Transverse colon (tissue), 4 donors: ENCODE measurements at regions not wholly inside any gene's neighbourhood (a gene's known extent, or its start where the extent isn't known, plus 50 kb on each side); places are given as distances from the start of the nearest gene placed in this dataset.

ENCODE experiments used
- DNase-seq: peaks from one replicate; pipeline ENCODE4 v3.0.0-alpha.2; 2019
- H3K27ac ChIP-seq, 4 donors: fragments of 200-600 bp; sonication (generic); 2 replicates each; pipeline ENCODE4 v1.5.1; 2016 to 2018; ENCODE audit warnings: inconsistent platforms in 4 of 4
- H3K27me3 ChIP-seq: fragments of 200-600 bp; sonication (generic); 2 replicates; pipeline ENCODE4 v1.5.1; 2017; ENCODE audit warnings: inconsistent platforms
- H3K36me3 ChIP-seq, 4 donors: fragments of 200-600 bp; sonication (generic); 2 replicates each; pipeline ENCODE4 v1.5.1; 2017 to 2019; ENCODE audit warnings: inconsistent platforms in 4 of 4
- H3K4me1 ChIP-seq, 4 donors: fragments of 200-600 bp; sonication (generic); 2 replicates each; pipeline ENCODE4 v1.5.1; 2017 to 2020; ENCODE audit warnings: inconsistent platforms in 4 of 4
- H3K4me3 ChIP-seq, 4 donors: fragments of 200-600 bp; sonication (generic); 1 replicate in 1 of 4; 2 replicates in 3 of 4; pipeline versions ENCODE4 v1.5.1 to v1.6.1; 2017 to 2019; ENCODE audit warnings: inconsistent platforms in 4 of 4
- H3K9me3 ChIP-seq, 2 donors: fragments of 200-600 bp; sonication (generic); 2 replicates each; pipeline ENCODE4 v1.5.1; 2017 to 2019; ENCODE audit warnings: inconsistent platforms in 2 of 2
- CTCF ChIP-seq, 5 experiments: fragments of 200-600 bp in 3 of 5; fragments of 450-650 bp in 2 of 5; sonication (generic) in 3 of 5; IDR thresholded peaks; 1 replicate in 2 of 5; 2 replicates in 3 of 5; pipeline ENCODE4 v1.5.1; 2016 to 2017; ENCODE audit warnings: antibody characterized with exemption in 5 of 5, inconsistent platforms in 3 of 5, mild to moderate bottlenecking in 2 of 5, moderate library complexity in 1 of 5
- EP300 ChIP-seq: sonication (generic); formaldehyde crosslinking; IDR thresholded peaks from one replicate; pipeline ENCODE4 v1.6.1; 2017; ENCODE audit warnings: antibody characterized with exemption, low read depth
- POLR2A ChIP-seq: fragments of 450-650 bp; IDR thresholded peaks from one replicate; pipeline ENCODE4 v1.6.1; 2016; ENCODE audit warnings: antibody characterized with exemption, mild to moderate bottlenecking, moderate library complexity
- POLR2AphosphoS5 ChIP-seq, 3 donors: sonication (generic); formaldehyde crosslinking; IDR thresholded peaks; one replicate each; pipeline ENCODE4 v1.6.1; 2016; ENCODE audit warnings: antibody characterized with exemption in 3 of 3
- WGBS, 2 donors: methylation state at CpG; one replicate each; pipeline ENCODE4 v1.1.5; 2018; ENCODE audit warnings: low coverage in 1 of 2; 5-methylcytosine and 5-hydroxymethylcytosine counted together
- in situ Hi-C, 4 donors: fragments of 200-750 bp; cut with MboI; loops; one replicate each; pipeline versions ENCODE4 v1.15.0 to v1.15.1; 2017; ENCODE audit warnings: low sequenced_read_pairs in 3 of 4, low pct_ligation_motif_present in 1 of 4, low pct_unique_long_range_greater_than_20kb in 1 of 4
- intact Hi-C: fragments of 100-400 bp; cut with DNase I; formaldehyde crosslinking; loops from one replicate; pipeline ENCODE4 v1.15.1; 2023; ENCODE audit warnings: low total_unique reads

DNA sequence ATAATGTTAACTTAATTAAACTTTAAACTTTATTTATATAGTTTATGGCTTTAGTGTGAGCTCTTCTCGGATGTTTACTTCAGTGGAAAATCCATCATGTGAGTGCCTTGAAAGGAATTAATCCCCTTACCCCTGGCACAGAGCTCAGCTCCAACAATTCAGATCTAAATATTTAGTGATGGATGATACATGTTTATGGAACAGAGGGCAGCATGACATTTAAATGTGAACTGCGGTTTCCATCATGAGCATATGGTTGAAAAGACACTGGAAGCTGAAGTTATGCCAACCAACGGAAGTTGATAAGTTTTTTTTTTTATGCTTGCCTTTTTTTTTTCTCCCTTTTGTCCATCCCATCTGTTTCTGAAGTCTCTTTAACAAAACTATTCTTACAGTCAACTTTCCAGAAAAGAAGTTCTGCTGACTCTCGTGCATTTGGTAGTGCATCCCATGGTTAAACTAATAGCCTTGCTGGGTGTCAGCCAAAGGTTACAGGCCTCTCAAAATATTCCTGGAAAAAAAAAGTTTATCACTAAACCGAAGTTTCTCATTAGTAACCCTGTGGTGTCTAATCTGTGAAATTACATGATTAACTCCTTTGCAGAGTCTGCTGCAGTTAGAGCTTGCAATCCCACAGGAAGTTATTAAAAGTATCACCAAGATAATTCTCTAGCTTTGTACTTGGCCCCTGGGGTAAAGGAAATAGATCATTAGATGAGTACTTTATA is 243.9 kb upstream of the TCF21 start:
- 32 to 54% methylated on average over 4 to 5 of the region's 5 CpGs for WGBS, 2 donors
- intact Hi-C loops: no loop called here
- Histone ChIP-seq H3K27me3 (no peaks in the 10 kb centered on the region), H3K4me3 (no peak overlapping the region), H3K4me1 (peaks cover 0 to 4% (median 0%) of the 10 kb centered on the region in 4 donors), H3K9me3 (no peaks in the 10 kb centered on the region), H3K36me3 (no peaks in the 10 kb centered on the region), H3K27ac (peak overlapping the region; percentile 16 to 56 (median 41))
- DNase-seq: no peak
- in situ Hi-C loops: no loop called here
- TF ChIP-seq POLR2AphosphoS5 (IDR thresholded peaks at IDR 0.05): peak in 2 of 3 donors; percentile 7 to 33
- no peak for TF ChIP-seq CTCF (IDR thresholded peaks at IDR 0.05)

- peaks cover 0 to 4% (median 0%) of the 10 kb centered on the region in 4 donors for H3K4me1 ChIP-seq
- no peak overlapping the region for H3K4me3 ChIP-seq
- H3K9me3 ChIP-seq: no peaks in the 10 kb centered on the region
- TF ChIP-seq EP300 (no peak), POLR2A (no peak), POLR2AphosphoS5 (IDR thresholded peaks at IDR 0.05) (no peak), CTCF (IDR thresholded peaks at IDR 0.05) (no peak)
- no peaks in the 10 kb centered on the region for H3K27me3 ChIP-seq
- 49 to 50% methylated on average over 4 of the region's 4 CpGs for whole genome bisulfite sequencing, 2 donors
- no peaks in the 10 kb centered on the region for H3K36me3 ChIP-seq
- intact Hi-C loops (no loop called here), in situ Hi-C loops (no loop called here)
- peak overlapping the region; percentile 16 to 56 (median 32) for H3K27ac ChIP-seq
- DNase-seq: no peak
Measured at GRCh38 chr6:133645966-133646740, 242.8 kb upstream of the TCF21 start.

GRCh38 chr6:133648581-133648980 is 240.3 kb upstream of the TCF21 start:
- in situ Hi-C loops (no loop called here), intact Hi-C loops (no loop called here)
- H3K4me1 ChIP-seq: peaks cover 0 to 4% (median 0%) of the 10 kb centered on the region in 4 donors
- TF ChIP-seq POLR2A: no peak
- no peak for TF ChIP-seq EP300
- no peak for TF ChIP-seq POLR2AphosphoS5 (IDR thresholded peaks at IDR 0.05)
- TF ChIP-seq CTCF (IDR thresholded peaks at IDR 0.05): no peak
- no peak overlapping the region for H3K27ac ChIP-seq
- H3K27me3 ChIP-seq: no peaks in the 10 kb centered on the region
- no peak for DNase-seq
- H3K9me3 ChIP-seq: no peaks in the 10 kb centered on the region
- WGBS, 2 donors: 75 to 83% methylated on average over 2 of the region's 2 CpGs
- H3K4me3 ChIP-seq: no peak overlapping the region
- H3K36me3 ChIP-seq: no peaks in the 10 kb centered on the region

DNA sequence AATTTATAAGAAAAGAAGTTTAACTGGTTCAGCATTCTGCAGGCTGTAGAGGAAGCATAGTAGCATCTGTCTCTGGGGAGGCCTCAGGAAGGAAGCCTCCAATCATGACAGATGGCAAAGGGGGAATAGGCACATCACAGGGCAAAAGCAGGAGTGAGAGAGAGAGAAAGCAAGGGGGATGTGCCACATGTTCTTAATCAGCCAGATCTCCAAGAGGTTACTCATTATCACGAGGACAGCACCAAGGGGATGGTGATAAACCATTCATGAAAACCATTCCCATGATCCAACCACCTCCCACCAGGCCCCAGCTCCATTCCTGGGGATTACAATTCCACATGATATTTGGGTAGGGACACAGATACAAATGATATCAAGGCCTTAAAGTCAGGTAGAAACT is 217.5 kb upstream of the TCF21 start:
- H3K27me3 ChIP-seq: no peaks in the 10 kb centered on the region
- H3K36me3 ChIP-seq: no peaks in the 10 kb centered on the region
- no peak for TF ChIP-seq POLR2A
- no peak for TF ChIP-seq CTCF (IDR thresholded peaks at IDR 0.05)
- TF ChIP-seq POLR2AphosphoS5 (IDR thresholded peaks at IDR 0.05): no peak
- no peak for TF ChIP-seq EP300
- no peaks in the 10 kb centered on the region for H3K9me3 ChIP-seq
- no peak for DNase-seq
- H3K27ac ChIP-seq: no peak overlapping the region
- no peak overlapping the region for H3K4me3 ChIP-seq
- WGBS, 2 donors: 55% methylated on average over 1 of the region's 1 CpG; no CpG with 5 or more reads in 1 of the 2 donors
- intact Hi-C loops (no loop called here), in situ Hi-C loops (no loop called here)
- no peaks in the 10 kb centered on the region for H3K4me1 ChIP-seq
